ENCODE measurements at regions not wholly inside any gene's neighbourhood (a gene's known extent, or its start where the extent isn't known, plus 50 kb on each side); places are given as distances from the start of the nearest gene placed in this dataset.
A peak's percentile ranks its signal among the peaks of the same experiment; 100 is the strongest.

DNA sequence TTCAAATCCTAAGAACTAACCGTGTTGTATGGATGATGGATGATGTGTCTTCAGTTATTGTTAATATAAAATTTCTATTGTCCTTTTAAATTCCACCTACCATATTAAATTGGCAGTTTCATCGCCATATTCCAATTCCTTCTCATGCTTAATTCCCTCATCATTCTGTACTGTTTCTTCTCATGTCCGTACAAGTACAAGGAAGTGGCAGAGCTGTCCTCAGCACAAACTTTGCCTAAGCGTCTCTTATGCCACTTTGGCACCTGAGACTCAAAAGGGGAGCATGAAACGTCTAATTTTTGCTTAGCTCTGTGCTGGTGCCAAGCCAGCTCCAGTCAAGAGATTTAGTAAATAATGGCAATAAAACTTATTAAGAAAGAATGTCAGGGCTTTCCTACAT, 158.2 kb upstream of the LAMA2 start:
- TF ChIP-seq, protein P1, sequence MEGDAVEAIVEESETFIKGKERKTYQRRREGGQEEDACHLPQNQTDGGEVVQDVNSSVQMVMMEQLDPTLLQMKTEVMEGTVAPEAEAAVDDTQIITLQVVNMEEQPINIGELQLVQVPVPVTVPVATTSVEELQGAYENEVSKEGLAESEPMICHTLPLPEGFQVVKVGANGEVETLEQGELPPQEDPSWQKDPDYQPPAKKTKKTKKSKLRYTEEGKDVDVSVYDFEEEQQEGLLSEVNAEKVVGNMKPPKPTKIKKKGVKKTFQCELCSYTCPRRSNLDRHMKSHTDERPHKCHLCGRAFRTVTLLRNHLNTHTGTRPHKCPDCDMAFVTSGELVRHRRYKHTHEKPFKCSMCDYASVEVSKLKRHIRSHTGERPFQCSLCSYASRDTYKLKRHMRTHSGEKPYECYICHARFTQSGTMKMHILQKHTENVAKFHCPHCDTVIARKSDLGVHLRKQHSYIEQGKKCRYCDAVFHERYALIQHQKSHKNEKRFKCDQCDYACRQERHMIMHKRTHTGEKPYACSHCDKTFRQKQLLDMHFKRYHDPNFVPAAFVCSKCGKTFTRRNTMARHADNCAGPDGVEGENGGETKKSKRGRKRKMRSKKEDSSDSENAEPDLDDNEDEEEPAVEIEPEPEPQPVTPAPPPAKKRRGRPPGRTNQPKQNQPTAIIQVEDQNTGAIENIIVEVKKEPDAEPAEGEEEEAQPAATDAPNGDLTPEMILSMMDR (IDR thresholded peaks at IDR 0.05; ENCODE audit: low read depth, low read length): no peak
- DNase-seq (ENCODE audit: extremely low read depth, low read depth): no peak

DNA sequence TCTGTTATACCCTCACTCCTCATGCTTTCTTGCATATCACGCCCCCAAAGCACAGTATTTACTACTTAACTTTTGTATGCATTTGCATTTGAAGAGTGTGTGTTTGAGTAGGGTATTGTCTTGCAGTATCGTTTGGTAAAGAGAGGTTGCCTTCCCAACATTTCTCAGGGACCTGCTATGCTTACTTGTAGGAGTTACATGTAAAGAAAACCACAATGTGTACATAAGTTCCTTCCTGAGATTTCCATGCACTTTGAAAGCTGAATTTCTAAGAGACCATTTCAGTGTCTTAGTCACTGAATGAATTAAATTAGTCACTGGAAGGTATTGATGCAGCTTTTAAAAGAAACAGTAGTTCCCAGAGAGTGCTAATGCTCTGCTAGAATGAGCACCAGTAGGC, 159.3 kb upstream of the LAMA2 start:
- no peak for DNase-seq (ENCODE audit: extremely low read depth, low read depth)
- TF ChIP-seq, protein P1 (IDR thresholded peaks at IDR 0.05; ENCODE audit: low read depth, low read length): no peak

DNA sequence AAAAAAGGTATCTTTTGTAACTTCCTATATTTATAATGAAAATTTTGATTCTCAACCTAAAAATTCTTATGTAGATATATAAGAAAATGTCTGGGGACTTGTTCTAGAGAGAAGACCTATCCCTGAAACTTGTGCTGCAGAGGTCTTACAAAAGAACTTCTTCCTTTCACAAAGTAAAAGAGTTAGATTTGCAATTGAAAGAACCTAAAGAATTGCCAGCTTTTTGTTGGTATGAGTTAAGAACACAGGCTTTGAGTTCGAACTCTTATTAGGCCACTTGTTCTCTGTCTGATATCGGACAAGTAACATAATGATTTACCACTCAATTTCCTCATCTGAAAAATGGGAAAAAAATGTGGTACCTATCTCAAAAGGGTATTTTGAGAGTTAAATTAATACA, 162.0 kb upstream of the LAMA2 start:
- DNase-seq (ENCODE audit: extremely low read depth, low read depth): no peak
- TF ChIP-seq, protein P1 (IDR thresholded peaks at IDR 0.05; ENCODE audit: low read depth, low read length): no peak

DNA sequence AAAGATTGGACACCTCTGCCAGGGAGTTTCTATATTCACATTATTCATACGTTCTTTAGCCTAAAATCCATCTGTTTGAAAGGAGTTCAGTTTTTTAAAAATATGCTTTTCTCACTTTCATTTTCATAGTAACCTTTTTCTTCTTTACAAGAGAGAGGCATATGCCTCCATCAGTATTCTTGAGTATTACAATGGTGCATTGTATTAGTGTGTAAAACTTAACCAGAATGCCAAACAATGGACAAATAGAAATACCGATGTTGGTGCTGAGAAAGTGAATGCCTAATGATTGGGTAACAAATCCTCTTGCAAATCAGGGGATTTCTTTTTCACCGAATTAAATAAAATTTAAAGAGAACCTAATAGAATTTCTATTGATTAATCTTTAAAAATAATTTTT, 163.2 kb upstream of the LAMA2 start:
- TF ChIP-seq, protein P1 (IDR thresholded peaks at IDR 0.05; ENCODE audit: low read depth, low read length): no peak
- DNase-seq (ENCODE audit: extremely low read depth, low read depth): no peak

DNA sequence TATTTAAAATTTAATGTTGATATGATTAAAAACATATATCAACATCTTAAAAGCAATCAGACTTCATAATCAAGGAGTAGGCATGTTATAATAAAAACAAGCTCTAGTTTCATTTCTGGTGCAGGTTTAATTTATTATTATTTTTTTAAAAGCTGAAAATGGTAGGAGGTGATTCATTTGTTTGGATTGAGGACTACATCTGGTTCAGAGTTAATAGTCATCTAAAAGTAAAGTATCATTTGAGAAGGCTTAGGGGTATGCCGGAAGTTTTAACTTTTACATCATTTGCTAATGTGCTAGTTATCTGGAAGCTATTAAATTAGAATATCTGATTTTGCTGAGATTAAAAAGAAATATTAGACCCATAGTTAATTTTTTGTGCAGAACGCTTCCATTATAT, 169.5 kb upstream of the LAMA2 start:
- TF ChIP-seq, protein P1 (IDR thresholded peaks at IDR 0.05; ENCODE audit: low read depth, low read length): no peak
- DNase-seq (ENCODE audit: extremely low read depth, low read depth): peak; percentile 24

DNA sequence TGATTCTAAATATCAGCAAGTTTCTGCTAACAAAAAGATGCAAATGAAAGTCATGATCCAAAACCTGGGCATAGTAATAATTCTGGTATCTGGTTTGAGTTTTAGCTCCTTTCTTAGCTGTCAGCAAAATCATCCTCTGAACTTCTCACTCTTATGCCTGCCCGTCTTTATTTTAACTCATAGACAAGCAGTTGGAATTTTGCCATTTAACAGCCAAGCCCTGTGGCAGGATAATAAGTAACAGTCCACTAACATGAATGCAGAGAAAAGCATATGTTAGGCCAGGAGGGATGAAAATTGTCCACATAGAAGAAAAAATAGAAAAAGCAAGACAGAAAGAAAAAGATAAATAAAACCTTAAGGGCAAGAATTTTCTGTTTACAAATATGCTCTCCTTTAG, 170.0 kb upstream of the LAMA2 start:
- TF ChIP-seq, protein P1 (IDR thresholded peaks at IDR 0.05; ENCODE audit: low read depth, low read length): no peak
- DNase-seq (ENCODE audit: extremely low read depth, low read depth): no peak

DNA sequence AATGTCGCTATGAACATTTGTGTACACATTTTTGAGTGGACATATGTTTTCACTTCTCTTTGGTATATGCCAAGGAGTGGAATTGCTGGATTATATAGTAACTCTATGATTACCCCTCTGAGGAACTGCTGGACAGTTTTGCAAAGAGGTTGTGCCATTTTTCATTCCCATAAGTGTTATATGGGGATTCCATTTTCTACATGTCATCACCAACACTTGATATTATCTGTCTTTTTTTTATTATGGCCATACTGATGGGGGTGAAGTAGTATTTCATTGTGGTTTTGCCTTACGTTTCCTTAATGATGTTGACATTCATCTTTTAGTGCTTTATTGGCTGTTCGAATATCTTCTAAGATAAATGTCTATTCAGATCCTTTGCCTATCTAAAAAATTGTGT, 171.8 kb upstream of the LAMA2 start:
- TF ChIP-seq, protein P1 (IDR thresholded peaks at IDR 0.05; ENCODE audit: low read depth, low read length): no peak
- no peak for DNase-seq (ENCODE audit: extremely low read depth, low read depth)

Measured in AG09319 (cell line).